GM13977 (cell line): ENCODE measurements at regions not wholly inside any gene's neighbourhood (a gene's known extent, or its start where the extent isn't known, plus 50 kb on each side); places are given as distances from the start of the nearest gene placed in this dataset.

Experiments
- DNase-seq: peaks from one replicate; pipeline ENCODE4 v3.0.0; 2012; ENCODE audit warnings: low spot score
- in situ Hi-C: fragments of 300-500 bp; cut with MboI; formaldehyde crosslinking; loops from one replicate; pipeline ENCODE4 v1.12.0; 2022; ENCODE audit warnings: low sequenced_read_pairs, low pct_unique_long_range_greater_than_20kb, mixed read lengths, inconsistent platforms; ENCODE audit not compliant: unreplicated experiment
- TF ChIP-seq, protein P1 (sequence below): IDR thresholded peaks from 2 replicates; pipeline ENCODE4 v1.5.1; 2012; ENCODE audit warnings: mild to moderate bottlenecking, control low read depth; ENCODE audit not compliant: insufficient read depth; ENCODE audit errors: extremely low read depth, missing control alignments

DNA sequence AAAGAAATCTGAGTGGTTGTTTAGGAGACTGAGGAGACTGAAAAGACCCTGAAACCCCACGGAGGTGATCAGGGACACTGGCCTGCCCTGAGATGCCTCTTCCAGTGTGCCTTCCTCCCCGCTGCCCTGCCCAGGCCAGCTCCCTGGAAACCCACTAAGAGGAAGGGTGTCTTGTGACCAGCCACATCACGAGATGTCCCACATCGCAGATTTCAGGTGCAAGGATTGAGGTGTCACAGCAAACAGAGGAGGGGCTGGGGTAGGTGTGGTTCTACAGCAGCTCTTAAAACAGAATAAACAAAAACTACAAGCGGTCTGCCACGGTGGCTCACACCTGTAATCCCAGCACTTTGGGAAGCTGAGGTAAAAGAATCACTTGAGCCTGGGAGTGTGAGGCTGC, 184.3 kb upstream of the C14orf180 start:
- DNase-seq, result no peak
- in situ Hi-C loops, result no loop called here

DNA sequence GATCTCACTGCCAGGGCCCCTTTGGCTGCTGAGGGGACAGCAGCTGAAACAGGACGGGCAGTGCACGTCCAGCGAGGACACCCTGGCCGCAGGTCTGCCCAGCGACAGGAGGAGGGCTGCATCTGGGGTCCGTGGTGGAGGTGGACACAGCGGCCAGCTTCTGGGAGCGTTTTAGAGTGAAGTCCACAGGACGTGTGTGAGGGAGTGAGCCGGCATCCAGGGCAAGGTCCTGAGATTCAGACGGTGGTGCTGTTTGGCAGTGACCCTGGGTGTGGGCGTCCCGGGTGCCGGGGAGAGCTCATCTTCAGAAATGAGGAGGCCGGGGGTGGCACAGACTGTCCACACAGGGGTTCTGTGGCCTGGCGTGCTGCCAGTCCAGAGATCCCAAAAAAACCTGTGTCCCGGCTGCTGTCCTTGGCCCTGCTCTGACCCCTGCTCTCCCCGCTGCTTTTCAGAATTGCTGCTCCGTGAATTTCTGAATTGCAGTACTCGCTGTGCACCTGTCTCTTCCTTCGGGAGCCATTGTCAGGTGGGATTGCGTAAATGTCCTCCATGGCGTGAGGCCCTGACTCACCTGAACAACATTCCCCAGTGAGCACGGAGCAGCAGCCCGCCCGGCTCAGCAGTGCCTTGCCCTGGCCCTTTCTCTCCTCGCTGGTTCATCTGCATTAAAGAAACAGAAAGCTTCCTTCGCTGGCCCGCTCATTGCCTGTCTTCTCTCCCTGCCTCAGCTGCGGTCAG, 183.5 kb upstream of the C14orf180 start:
- in situ Hi-C loops, result no loop called here
- no peak for DNase-seq
- TF ChIP-seq, protein P1, sequence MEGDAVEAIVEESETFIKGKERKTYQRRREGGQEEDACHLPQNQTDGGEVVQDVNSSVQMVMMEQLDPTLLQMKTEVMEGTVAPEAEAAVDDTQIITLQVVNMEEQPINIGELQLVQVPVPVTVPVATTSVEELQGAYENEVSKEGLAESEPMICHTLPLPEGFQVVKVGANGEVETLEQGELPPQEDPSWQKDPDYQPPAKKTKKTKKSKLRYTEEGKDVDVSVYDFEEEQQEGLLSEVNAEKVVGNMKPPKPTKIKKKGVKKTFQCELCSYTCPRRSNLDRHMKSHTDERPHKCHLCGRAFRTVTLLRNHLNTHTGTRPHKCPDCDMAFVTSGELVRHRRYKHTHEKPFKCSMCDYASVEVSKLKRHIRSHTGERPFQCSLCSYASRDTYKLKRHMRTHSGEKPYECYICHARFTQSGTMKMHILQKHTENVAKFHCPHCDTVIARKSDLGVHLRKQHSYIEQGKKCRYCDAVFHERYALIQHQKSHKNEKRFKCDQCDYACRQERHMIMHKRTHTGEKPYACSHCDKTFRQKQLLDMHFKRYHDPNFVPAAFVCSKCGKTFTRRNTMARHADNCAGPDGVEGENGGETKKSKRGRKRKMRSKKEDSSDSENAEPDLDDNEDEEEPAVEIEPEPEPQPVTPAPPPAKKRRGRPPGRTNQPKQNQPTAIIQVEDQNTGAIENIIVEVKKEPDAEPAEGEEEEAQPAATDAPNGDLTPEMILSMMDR, result no peak

More for the DNA sequence above, 184.3 kb upstream of the C14orf180 start:
- TF ChIP-seq, protein P1, result no peak

DNA sequence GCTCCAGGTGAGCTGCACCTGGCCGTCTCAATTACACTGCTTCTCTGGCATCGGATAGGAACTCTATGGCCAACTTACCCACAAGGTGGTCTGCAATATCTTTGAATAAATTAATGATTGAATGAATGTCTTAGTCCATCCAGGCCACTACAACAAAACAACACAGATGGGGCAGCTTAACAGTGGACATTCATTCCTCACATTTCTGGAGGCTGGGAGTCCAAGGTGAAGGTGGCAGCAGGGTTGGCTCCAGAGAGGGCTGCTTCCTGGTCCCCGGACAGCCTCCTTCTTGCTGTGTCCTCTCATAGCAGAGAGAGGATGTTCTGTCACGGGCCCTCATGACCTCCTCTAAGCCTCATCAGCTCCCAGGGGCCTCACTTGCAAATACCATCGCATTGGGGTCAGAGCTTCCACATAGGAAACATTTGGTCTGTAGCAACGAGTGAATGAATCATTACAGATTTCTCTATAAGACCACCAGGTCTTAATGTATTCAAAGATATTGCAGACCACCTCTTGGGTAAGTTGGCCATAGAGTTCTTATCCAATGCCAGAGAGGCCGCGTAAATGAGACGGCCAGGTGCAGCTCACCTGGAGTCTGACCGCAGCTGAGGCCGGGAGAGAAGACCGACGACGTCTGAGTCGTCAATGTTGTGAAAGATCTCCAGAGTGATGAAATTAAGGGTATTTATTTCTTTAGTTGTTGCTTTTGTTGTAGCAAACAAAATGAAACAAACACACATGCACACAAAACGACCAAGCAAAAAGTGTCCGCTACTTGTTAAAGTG, 182.7 kb upstream of the C14orf180 start:
- no peak for DNase-seq
- in situ Hi-C loops, result no loop called here

DNA sequence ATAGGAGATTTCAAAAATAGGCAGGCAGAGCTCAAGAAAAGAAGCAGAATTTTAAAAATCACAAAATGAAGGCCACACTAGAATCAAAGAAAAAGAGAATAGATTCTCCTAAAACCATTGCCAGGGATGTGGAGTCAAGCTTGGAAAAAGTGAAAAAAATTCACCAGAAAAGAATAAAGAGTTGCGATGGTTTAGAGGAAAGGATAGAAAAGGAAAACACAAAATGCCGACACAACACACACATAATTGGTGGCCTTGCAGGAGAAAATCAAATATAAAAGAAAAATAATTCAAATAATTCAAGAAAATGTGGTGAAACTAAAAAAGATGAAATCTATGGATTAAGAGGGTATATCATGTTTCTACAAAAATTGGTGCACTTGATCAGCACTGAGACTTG, 181.6 kb upstream of the C14orf180 start:
- TF ChIP-seq, protein P1, result no peak
- DNase-seq, result no peak
- in situ Hi-C loops, result no loop called here

More for the DNA sequence above, 182.7 kb upstream of the C14orf180 start:
- TF ChIP-seq, protein P1, result no peak

DNA sequence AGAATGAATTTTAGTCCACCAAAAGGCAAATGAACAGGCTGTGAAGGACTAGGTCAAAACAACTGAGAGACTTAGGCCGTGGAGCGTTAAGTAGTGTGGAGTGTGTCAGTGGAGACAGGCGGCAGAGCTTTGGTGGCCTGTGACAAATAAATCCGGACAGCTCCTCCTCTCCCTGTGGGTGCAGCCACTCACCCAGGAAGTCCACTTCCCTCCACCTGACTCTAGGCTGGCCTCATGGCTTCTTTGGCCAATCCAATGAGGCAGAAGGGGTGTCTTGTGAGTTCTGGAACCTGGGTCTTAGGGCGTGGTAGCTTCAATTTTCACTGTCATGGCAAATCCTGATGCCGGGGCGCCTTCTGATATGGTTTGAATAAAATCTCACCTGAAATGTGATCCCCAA, 180.9 kb upstream of the C14orf180 start:
- in situ Hi-C loops, result no loop called here
- no peak for DNase-seq
- TF ChIP-seq, protein P1, result no peak

DNA sequence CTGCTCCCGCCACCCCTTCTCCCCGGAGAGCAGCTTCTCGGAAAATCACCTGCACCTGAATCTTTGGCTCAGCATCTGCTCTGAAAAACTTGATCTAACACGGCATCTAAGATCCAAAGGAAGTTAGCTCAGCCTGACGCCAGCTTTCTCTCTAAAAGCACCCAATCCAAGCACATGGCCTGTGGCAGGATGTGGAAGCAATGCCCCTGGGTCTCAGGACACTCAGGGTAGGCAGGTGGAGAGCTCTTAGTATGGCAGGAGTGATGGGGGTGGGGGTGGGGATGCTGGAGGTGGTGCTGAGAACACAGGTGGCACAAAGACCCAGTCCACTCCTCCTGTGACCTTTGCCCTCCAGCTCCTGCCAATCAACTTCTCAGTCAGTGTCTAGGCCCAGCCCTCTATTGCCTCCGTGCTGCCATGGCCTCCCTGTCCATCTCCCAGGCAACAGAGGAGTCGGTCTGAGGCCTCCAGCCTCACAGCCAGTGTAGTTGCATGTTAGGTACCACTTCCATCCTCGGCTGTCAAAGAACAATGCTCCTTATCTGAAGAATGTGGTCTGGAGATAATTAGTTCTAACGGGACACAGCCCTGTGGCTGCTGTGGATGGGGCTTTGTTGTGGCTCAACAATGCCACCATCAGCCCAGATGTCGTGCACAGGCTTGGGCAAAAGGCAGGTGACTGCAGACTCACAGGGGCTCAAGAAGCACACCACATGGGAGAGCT, 180.0 kb upstream of the C14orf180 start:
- TF ChIP-seq, protein P1, result no peak
- in situ Hi-C loops, result no loop called here
- no peak for DNase-seq
